CD8-positive, alpha-beta memory T cell (primary cell): ENCODE measurements at regions not wholly inside any gene's neighbourhood (a gene's known extent, or its start where the extent isn't known, plus 50 kb on each side); places are given as distances from the start of the nearest gene placed in this dataset.

Experiments
- CTCF ChIA-PET: fragments of 350-600 bp; sonication (Branson Sonifier 250); formaldehyde crosslinking; loops from one replicate; lab custom pipeline; 2021; ENCODE audit warnings: antibody characterized with exemption; lab: Charles Lee
- POLR2A ChIA-PET: fragments of 350-600 bp; sonication (Branson Sonifier 250); formaldehyde crosslinking; loops from one replicate; lab custom pipeline; 2021; ENCODE audit warnings: antibody characterized with exemption; lab: Charles Lee
- DNase-seq, 5 donors: peaks; one replicate each; pipeline versions ENCODE4 v3.0.0 to v3.0.0-alpha.2; 2020 to 2022; ENCODE audit warnings: mixed read lengths in 1 of 5
- H3K27ac ChIP-seq: one replicate; pipeline ENCODE4 v1.7.0; 2013; ENCODE audit warnings: low read depth, mild to moderate bottlenecking, low read length, moderate library complexity
- H3K27me3 ChIP-seq: 2 replicates; pipeline ENCODE4 v1.7.0; 2013; ENCODE audit warnings: low read length, mild to moderate bottlenecking; ENCODE audit not compliant: insufficient read depth, poor library complexity, severe bottlenecking
- H3K36me3 ChIP-seq: 2 replicates; pipeline ENCODE4 v1.7.0; 2013; ENCODE audit warnings: mild to moderate bottlenecking, low read length, moderate library complexity; ENCODE audit not compliant: insufficient read depth
- H3K4me1 ChIP-seq: 2 replicates; pipeline ENCODE4 v1.7.0; 2013; ENCODE audit warnings: mild to moderate bottlenecking, low read length, moderate library complexity; ENCODE audit not compliant: insufficient read depth
- H3K4me3 ChIP-seq: 2 replicates; pipeline ENCODE4 v1.7.0; 2013; ENCODE audit warnings: mild to moderate bottlenecking, low read length
- H3K9me3 ChIP-seq: 2 replicates; pipeline ENCODE4 v1.7.0; 2013; ENCODE audit warnings: mild to moderate bottlenecking, low read length
- H3K27ac Mint-ChIP-seq, 8 donors: one replicate each; pipeline ENCODE4 v1.8.0; 2020 to 2021; ENCODE audit warnings: mixed read lengths in 8 of 8, mild to moderate bottlenecking in 6 of 8, inconsistent platforms in 3 of 8, moderate library complexity in 3 of 8
- H3K27me3 Mint-ChIP-seq, 2 donors: one replicate each; pipeline ENCODE4 v1.8.0; 2020 to 2021; ENCODE audit warnings: mixed read lengths in 2 of 2, mild to moderate bottlenecking in 1 of 2, moderate library complexity in 1 of 2
- H3K36me3 Mint-ChIP-seq, 3 donors: one replicate each; pipeline ENCODE4 v1.8.0; 2020 to 2021; ENCODE audit warnings: mixed read lengths in 3 of 3, inconsistent platforms in 1 of 3, mild to moderate bottlenecking in 1 of 3
- H3K4me1 Mint-ChIP-seq, 3 donors: one replicate each; pipeline ENCODE4 v1.8.0; 2020 to 2021; ENCODE audit warnings: mixed read lengths in 3 of 3, inconsistent platforms in 1 of 3, mild to moderate bottlenecking in 1 of 3
- H3K4me3 Mint-ChIP-seq, 7 donors: one replicate each; pipeline ENCODE4 v1.8.0; 2020 to 2021; ENCODE audit warnings: mixed read lengths in 7 of 7, mild to moderate bottlenecking in 6 of 7, moderate library complexity in 4 of 7, inconsistent platforms in 2 of 7
- H3K9me3 Mint-ChIP-seq, 5 donors: one replicate each; pipeline ENCODE4 v1.8.0; 2020 to 2022; ENCODE audit warnings: mixed read lengths in 5 of 5, mild to moderate bottlenecking in 3 of 5, moderate library complexity in 2 of 5, inconsistent platforms in 1 of 5

- Mint-ChIP-seq H3K4me3 (no peak overlapping the region), H3K4me1 (peaks cover 6 to 8% (median 7%) of the 10 kb centered on the region in 3 donors), H3K36me3 (peaks cover 0 to 2% (median 0%) of the 10 kb centered on the region in 3 donors), H3K27me3 (peaks cover 1 to 15% of the 10 kb centered on the region in 2 donors), H3K27ac (no peak overlapping the region), H3K9me3 (no peaks in the 10 kb centered on the region)
- CTCF ChIA-PET, result no interaction called here
- Histone ChIP-seq H3K9me3 (no peaks in the 10 kb centered on the region), H3K27me3 (no peaks in the 10 kb centered on the region), H3K27ac (no peak overlapping the region), H3K4me3 (no peak overlapping the region), H3K4me1 (no peaks in the 10 kb centered on the region), H3K36me3 (no peaks in the 10 kb centered on the region)
- DNase-seq, result no peak
- POLR2A ChIA-PET, result interaction anchor here (1.2 kb wide), 1 partner anchor 50 kb away, joined by 3 read pairs; no protein-coding TSS in a partner anchor
Measured at GRCh38 chr2:221310730-221311129, 261.4 kb downstream of the EPHA4 start.

- no peaks in the 10 kb centered on the region for H3K27me3 ChIP-seq
- H3K4me1 ChIP-seq, result no peaks in the 10 kb centered on the region
- ChIA-PET CTCF (no interaction called here), POLR2A (no interaction called here)
- Mint-ChIP-seq H3K4me3 (no peak overlapping the region), H3K4me1 (peaks cover 6 to 8% (median 7%) of the 10 kb centered on the region in 3 donors), H3K36me3 (peaks cover 0 to 2% (median 0%) of the 10 kb centered on the region in 3 donors), H3K27me3 (peaks cover 0 to 26% of the 10 kb centered on the region in 2 donors), H3K27ac (no peak overlapping the region), H3K9me3 (no peaks in the 10 kb centered on the region)
- no peak overlapping the region for H3K27ac ChIP-seq
- DNase-seq, result no peak
- no peak overlapping the region for H3K4me3 ChIP-seq
- no peaks in the 10 kb centered on the region for H3K36me3 ChIP-seq
- H3K9me3 ChIP-seq, result no peaks in the 10 kb centered on the region
Measured at GRCh38 chr2:221312634-221313033, 259.5 kb downstream of the EPHA4 start.

- Histone ChIP-seq H3K27me3 (no peaks in the 10 kb centered on the region), H3K4me3 (no peak overlapping the region), H3K27ac (no peak overlapping the region), H3K36me3 (no peaks in the 10 kb centered on the region), H3K9me3 (no peaks in the 10 kb centered on the region), H3K4me1 (no peaks in the 10 kb centered on the region)
- Mint-ChIP-seq H3K27me3 (peaks cover 2 to 34% of the 10 kb centered on the region in 2 donors), H3K4me3 (no peak overlapping the region), H3K36me3 (peaks cover 0 to 2% (median 0%) of the 10 kb centered on the region in 3 donors), H3K27ac (no peak overlapping the region), H3K9me3 (no peaks in the 10 kb centered on the region), H3K4me1 (peaks cover 6 to 8% (median 7%) of the 10 kb centered on the region in 3 donors)
- POLR2A ChIA-PET, result no interaction called here
- CTCF ChIA-PET, result interaction anchor here (1.0 kb wide), 2 partner anchors 9 to 259 kb away, joined by 3 read pairs; no protein-coding TSS in a partner anchor
- no peak for DNase-seq
Measured at GRCh38 chr2:221314786-221315185, 257.3 kb downstream of the EPHA4 start.

GRCh38 chr2:221318376-221319130 lies 253.6 kb downstream of the EPHA4 start:
- Mint-ChIP-seq H3K4me3 (no peak overlapping the region), H3K27me3 (peaks cover 2 to 56% of the 10 kb centered on the region in 2 donors), H3K4me1 (peaks cover 0 to 3% (median 1%) of the 10 kb centered on the region in 3 donors), H3K9me3 (no peaks in the 10 kb centered on the region), H3K36me3 (no peaks in the 10 kb centered on the region), H3K27ac (no peak overlapping the region)
- ChIA-PET CTCF (no interaction called here), POLR2A (no interaction called here)
- Histone ChIP-seq H3K9me3 (no peaks in the 10 kb centered on the region), H3K36me3 (no peaks in the 10 kb centered on the region), H3K4me3 (no peak overlapping the region), H3K4me1 (no peaks in the 10 kb centered on the region), H3K27me3 (no peaks in the 10 kb centered on the region), H3K27ac (no peak overlapping the region)
- no peak for DNase-seq

GRCh38 chr2:221322741-221323140 lies 249.4 kb downstream of the EPHA4 start:
- Histone ChIP-seq H3K4me3 (no peak overlapping the region), H3K36me3 (no peaks in the 10 kb centered on the region), H3K27me3 (no peaks in the 10 kb centered on the region), H3K27ac (no peak overlapping the region), H3K4me1 (no peaks in the 10 kb centered on the region), H3K9me3 (no peaks in the 10 kb centered on the region)
- Mint-ChIP-seq H3K27ac (no peak overlapping the region), H3K27me3 (peaks cover 5 to 33% of the 10 kb centered on the region in 2 donors), H3K4me3 (no peak overlapping the region), H3K36me3 (peaks cover 0 to 3% (median 0%) of the 10 kb centered on the region in 3 donors), H3K9me3 (peaks cover 0 to 2% (median 2%) of the 10 kb centered on the region in 5 donors), H3K4me1 (peaks cover 0 to 4% (median 0%) of the 10 kb centered on the region in 3 donors)
- ChIA-PET POLR2A (no interaction called here), CTCF (no interaction called here)
- no peak for DNase-seq

DNA sequence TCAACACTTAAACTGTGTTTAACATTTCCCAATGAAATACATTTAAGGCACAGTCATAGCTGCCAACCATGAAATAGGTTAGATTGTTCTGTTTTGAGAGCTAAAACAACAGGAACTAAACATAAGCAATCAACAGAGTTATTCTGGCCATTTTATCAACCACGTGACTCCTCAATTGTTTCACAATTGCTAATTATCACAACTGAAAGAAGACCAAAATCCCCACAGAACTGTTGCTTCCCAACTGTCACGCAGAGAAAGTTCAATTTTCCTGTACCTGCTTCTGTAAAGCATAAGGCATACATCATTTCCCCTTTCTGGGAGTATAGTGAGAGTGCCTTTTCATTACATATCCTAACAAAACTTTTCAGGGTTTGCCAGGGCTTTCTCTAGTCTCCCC lies 248.6 kb downstream of the EPHA4 start:
- Histone ChIP-seq H3K36me3 (no peaks in the 10 kb centered on the region), H3K9me3 (no peaks in the 10 kb centered on the region), H3K27ac (no peak overlapping the region), H3K4me3 (no peak overlapping the region), H3K27me3 (no peaks in the 10 kb centered on the region), H3K4me1 (no peaks in the 10 kb centered on the region)
- peaks cover 0 to 3% (median 0%) of the 10 kb centered on the region in 3 donors for H3K36me3 Mint-ChIP-seq
- H3K27me3 Mint-ChIP-seq, result peaks cover 5 to 29% of the 10 kb centered on the region in 2 donors
- no peak overlapping the region for H3K4me3 Mint-ChIP-seq
- DNase-seq, result no peak
- H3K4me1 Mint-ChIP-seq, result peaks cover 0 to 4% (median 0%) of the 10 kb centered on the region in 3 donors
- ChIA-PET POLR2A (no interaction called here), CTCF (interaction anchor here (0.8 kb wide), 1 partner anchor 8 kb away, joined by 3 read pairs; no protein-coding TSS in a partner anchor)
- peaks cover 0 to 2% (median 2%) of the 10 kb centered on the region in 5 donors for H3K9me3 Mint-ChIP-seq
- H3K27ac Mint-ChIP-seq, result no peak overlapping the region

GRCh38 chr2:221330436-221330835 lies 241.7 kb downstream of the EPHA4 start:
- H3K9me3 ChIP-seq, result no peaks in the 10 kb centered on the region
- POLR2A ChIA-PET, result no interaction called here
- no peak overlapping the region for H3K4me3 Mint-ChIP-seq
- H3K4me1 Mint-ChIP-seq, result no peaks in the 10 kb centered on the region
- CTCF ChIA-PET, result no interaction called here
- H3K9me3 Mint-ChIP-seq, result peaks cover 2 to 9% (median 6%) of the 10 kb centered on the region in 5 donors
- no peaks in the 10 kb centered on the region for H3K27me3 ChIP-seq
- peaks cover 1 to 14% of the 10 kb centered on the region in 2 donors for H3K27me3 Mint-ChIP-seq
- H3K27ac Mint-ChIP-seq, result no peak overlapping the region
- H3K36me3 ChIP-seq, result no peaks in the 10 kb centered on the region
- DNase-seq, result no peak
- H3K4me1 ChIP-seq, result no peaks in the 10 kb centered on the region
- peaks cover 0 to 3% (median 0%) of the 10 kb centered on the region in 3 donors for H3K36me3 Mint-ChIP-seq
- no peak overlapping the region for H3K27ac ChIP-seq
- H3K4me3 ChIP-seq, result no peak overlapping the region

- H3K4me1 ChIP-seq, result no peaks in the 10 kb centered on the region
- no peak overlapping the region for H3K4me3 Mint-ChIP-seq
- no peaks in the 10 kb centered on the region for H3K4me1 Mint-ChIP-seq
- H3K27me3 ChIP-seq, result no peaks in the 10 kb centered on the region
- H3K36me3 Mint-ChIP-seq, result no peaks in the 10 kb centered on the region
- ChIA-PET POLR2A (no interaction called here), CTCF (no interaction called here)
- DNase-seq, result no peak
- no peak overlapping the region for H3K27ac ChIP-seq
- H3K9me3 Mint-ChIP-seq, result peaks cover 0 to 9% (median 4%) of the 10 kb centered on the region in 5 donors
- peaks cover 0 to 26% of the 10 kb centered on the region in 2 donors for H3K27me3 Mint-ChIP-seq
- no peaks in the 10 kb centered on the region for H3K9me3 ChIP-seq
- H3K4me3 ChIP-seq, result no peak overlapping the region
- H3K36me3 ChIP-seq, result no peaks in the 10 kb centered on the region
- H3K27ac Mint-ChIP-seq, result peak overlapping the region in 1 of 8 donors; percentile 17
Measured at GRCh38 chr2:221334481-221335218, 237.5 kb downstream of the EPHA4 start.
